Aorta (tissue), 5 donors: ENCODE measurements at regions not wholly inside any gene's neighbourhood (a gene's known extent, or its start where the extent isn't known, plus 50 kb on each side); places are given as distances from the start of the nearest gene placed in this dataset.

ENCODE experiments used
- ATAC-seq: fragments of 200-7000 bp; cut with Tn5 transposase; one replicate; pipeline ENCODE4 v1.9.1; 2022; ENCODE audit warnings: moderate library complexity; ENCODE audit not compliant: low FRiP score
- DNase-seq, 2 donors: peaks; one replicate each; pipeline ENCODE4 v3.0.0-alpha.2; 2020
- H3K27ac ChIP-seq, 2 donors: one replicate each; pipeline ENCODE4 v1.5.1; 2013; ENCODE audit warnings: low read length in 2 of 2, mild to moderate bottlenecking in 2 of 2, moderate library complexity in 2 of 2, control low read depth in 1 of 2, inconsistent platforms in 1 of 2, low read depth in 1 of 2
- H3K27me3 ChIP-seq, 2 donors: one replicate each; pipeline ENCODE4 v1.6.1; 2013; ENCODE audit warnings: control low read depth in 1 of 2, low read length in 1 of 2, mild to moderate bottlenecking in 1 of 2, moderate library complexity in 1 of 2; ENCODE audit not compliant: insufficient read depth in 2 of 2, control insufficient read depth in 1 of 2
- H3K36me3 ChIP-seq, 2 donors: one replicate each; pipeline ENCODE4 v1.6.1; 2013; ENCODE audit warnings: control low read depth in 1 of 2, low read length in 1 of 2, mild to moderate bottlenecking in 1 of 2; ENCODE audit not compliant: insufficient read depth in 2 of 2, control insufficient read depth in 1 of 2
- H3K4me1 ChIP-seq, 2 donors: one replicate each; pipeline ENCODE4 v1.6.1; 2013; ENCODE audit warnings: low read length in 2 of 2, control low read depth in 1 of 2, mild to moderate bottlenecking in 1 of 2, moderate library complexity in 1 of 2; ENCODE audit not compliant: insufficient read depth in 2 of 2, control insufficient read depth in 1 of 2
- H3K4me3 ChIP-seq, 2 donors: one replicate each; pipeline ENCODE4 v1.5.1; 2013; ENCODE audit warnings: low read length in 2 of 2, control low read depth in 1 of 2, mild to moderate bottlenecking in 1 of 2
- H3K9me3 ChIP-seq: one replicate; pipeline ENCODE4 v1.6.1; 2013; ENCODE audit warnings: mild to moderate bottlenecking, low read length; ENCODE audit not compliant: control insufficient read depth
- WGBS, 2 donors: extraction: QIAGEN DNeasy Blood & Tissue Kit; methylation state at CpG; one replicate each; pipeline ENCODE4 v1.1.7; 2013; 5-methylcytosine and 5-hydroxymethylcytosine counted together
- intact Hi-C, 2 donors: fragments of 100-400 bp; cut with DNase I; formaldehyde crosslinking; loops; one replicate each; pipeline versions ENCODE4 v1.14.2 to v1.15.0; 2022
- donor health status: healthy with polysubstance abuse.
- donor health status: Bipolar disorder and iron deficiency.
- donor health status: DM: no; HTN: no; CAD: no.
- donor health status: DM: no; HTN: no; CAD: no.
- donor health status: DM: yes; HTN: yes; CAD: no.

GRCh38 chr1:168822911-168823310 lies 93.9 kb upstream of the DPT start:
- intact Hi-C loops = no loop called here
- DNase-seq (no peak), ATAC-seq (no peak)
- peaks cover 0 to 1% of the 10 kb centered on the region in 2 donors for H3K4me1 ChIP-seq
- no peak overlapping the region for H3K27ac ChIP-seq
- WGBS, 2 donors = 48 to 51% methylated on average over 2 of the region's 2 CpGs
- H3K36me3 ChIP-seq = no peaks in the 10 kb centered on the region
- no peaks in the 10 kb centered on the region for H3K9me3 ChIP-seq
- no peaks in the 10 kb centered on the region for H3K27me3 ChIP-seq
- H3K4me3 ChIP-seq = no peak overlapping the region

- ATAC-seq (no peak), DNase-seq (no peak)
- 82 to 88% methylated on average over 4 of the region's 4 CpGs for WGBS, 2 donors
- Histone ChIP-seq H3K36me3 (no peaks in the 10 kb centered on the region), H3K27me3 (no peaks in the 10 kb centered on the region), H3K9me3 (no peaks in the 10 kb centered on the region), H3K4me3 (no peak overlapping the region), H3K4me1 (peaks cover 0 to 1% of the 10 kb centered on the region in 2 donors), H3K27ac (no peak overlapping the region)
- intact Hi-C loops = no loop called here
These were observed 95.0 kb upstream of the DPT start for GRCh38 chr1:168823988-168824387.

GRCh38 chr1:168824418-168825065 lies 95.5 kb upstream of the DPT start:
- WGBS, 2 donors = 84 to 88% methylated on average over 2 of the region's 2 CpGs
- no peak overlapping the region for H3K27ac ChIP-seq
- no peaks in the 10 kb centered on the region for H3K9me3 ChIP-seq
- H3K4me3 ChIP-seq = no peak overlapping the region
- H3K27me3 ChIP-seq = no peaks in the 10 kb centered on the region
- no peaks in the 10 kb centered on the region for H3K36me3 ChIP-seq
- DNase-seq (no peak), ATAC-seq (no peak)
- peaks cover 0 to 1% of the 10 kb centered on the region in 2 donors for H3K4me1 ChIP-seq
- intact Hi-C loops = no loop called here

- 45 to 49% methylated on average over 1 of the region's 1 CpG for WGBS, 2 donors
- intact Hi-C loops = no loop called here
- Histone ChIP-seq H3K36me3 (no peaks in the 10 kb centered on the region), H3K27ac (no peak overlapping the region), H3K4me3 (no peak overlapping the region), H3K4me1 (peaks cover 0 to 1% of the 10 kb centered on the region in 2 donors), H3K9me3 (no peaks in the 10 kb centered on the region), H3K27me3 (no peaks in the 10 kb centered on the region)
- DNase-seq = no peak
- no peak for ATAC-seq
These were observed 96.1 kb upstream of the DPT start for GRCh38 chr1:168825129-168825528.

- 67 to 74% methylated on average over 3 of the region's 3 CpGs for WGBS, 2 donors
- ATAC-seq = no peak
These were observed 96.8 kb upstream of the DPT start for GRCh38 chr1:168825820-168826219.

GRCh38 chr1:168826269-168826668 lies 97.3 kb upstream of the DPT start:
- intact Hi-C loops = no loop called here
- ATAC-seq (no peak), DNase-seq (no peak)
- Histone ChIP-seq H3K27ac (no peak overlapping the region), H3K4me3 (no peak overlapping the region), H3K4me1 (peaks cover 0 to 1% of the 10 kb centered on the region in 2 donors), H3K36me3 (no peaks in the 10 kb centered on the region), H3K27me3 (no peaks in the 10 kb centered on the region), H3K9me3 (no peaks in the 10 kb centered on the region)
- 97 to 98% methylated on average over 3 of the region's 3 CpGs for WGBS, 2 donors

More at GRCh38 chr1:168825820-168826219, 96.8 kb upstream of the DPT start:
- Histone ChIP-seq H3K36me3 (no peaks in the 10 kb centered on the region), H3K27ac (no peak overlapping the region), H3K27me3 (no peaks in the 10 kb centered on the region), H3K4me3 (no peak overlapping the region), H3K4me1 (peaks cover 0 to 1% of the 10 kb centered on the region in 2 donors), H3K9me3 (no peaks in the 10 kb centered on the region)
- no peak for DNase-seq
- intact Hi-C loops = no loop called here

GRCh38 chr1:168827557-168827956 lies 98.6 kb upstream of the DPT start:
- no peaks in the 10 kb centered on the region for H3K27me3 ChIP-seq
- peaks cover 0 to 1% of the 10 kb centered on the region in 2 donors for H3K4me1 ChIP-seq
- no peaks in the 10 kb centered on the region for H3K36me3 ChIP-seq
- 80 to 87% methylated on average over 2 of the region's 2 CpGs for WGBS, 2 donors
- no peak overlapping the region for H3K27ac ChIP-seq
- no peaks in the 10 kb centered on the region for H3K9me3 ChIP-seq
- intact Hi-C loops = no loop called here
- DNase-seq (no peak), ATAC-seq (no peak)
- H3K4me3 ChIP-seq = no peak overlapping the region

- H3K27me3 ChIP-seq = no peaks in the 10 kb centered on the region
- no peaks in the 10 kb centered on the region for H3K4me1 ChIP-seq
- no peaks in the 10 kb centered on the region for H3K9me3 ChIP-seq
- no peaks in the 10 kb centered on the region for H3K36me3 ChIP-seq
- intact Hi-C loops = no loop called here
- no peak for ATAC-seq
- no peak overlapping the region for H3K27ac ChIP-seq
- H3K4me3 ChIP-seq = no peak overlapping the region
- DNase-seq = no peak
These were observed 100.9 kb upstream of the DPT start for GRCh38 chr1:168829876-168830275.

GRCh38 chr1:168830562-168830961 lies 101.6 kb upstream of the DPT start:
- Histone ChIP-seq H3K9me3 (no peaks in the 10 kb centered on the region), H3K27me3 (no peaks in the 10 kb centered on the region), H3K27ac (no peak overlapping the region), H3K4me1 (no peaks in the 10 kb centered on the region), H3K4me3 (no peak overlapping the region), H3K36me3 (no peaks in the 10 kb centered on the region)
- ATAC-seq (no peak), DNase-seq (no peak)
- WGBS, 2 donors = 86 to 93% methylated on average over 2 of the region's 2 CpGs
- intact Hi-C loops = no loop called here
